Neuronal stem cell (in vitro differentiated cells): ENCODE measurements at regions not wholly inside any gene's neighbourhood (a gene's known extent, or its start where the extent isn't known, plus 50 kb on each side); places are given as distances from the start of the nearest gene placed in this dataset.

ENCODE experiments used
- DNase-seq: peaks from one replicate; pipeline ENCODE4 v3.0.0-alpha.2; 2013; ENCODE audit warnings: low spot score
- H2AFZ ChIP-seq: one replicate; pipeline ENCODE4 v1.6.1; 2013; ENCODE audit warnings: mild to moderate bottlenecking, low read length, inconsistent platforms
- H2AK5ac ChIP-seq: 2 replicates; pipeline ENCODE4 v1.6.1; 2013; ENCODE audit warnings: low read depth, mild to moderate bottlenecking, inconsistent platforms, low read length, moderate library complexity, mixed read lengths
- H2BK120ac ChIP-seq: 2 replicates; pipeline ENCODE4 v1.6.1; 2013; ENCODE audit warnings: low read depth, mild to moderate bottlenecking, inconsistent platforms, low read length, moderate library complexity, mixed read lengths
- H2BK12ac ChIP-seq: one replicate; pipeline ENCODE4 v1.6.1; 2013; ENCODE audit warnings: low read length, inconsistent platforms
- H2BK15ac ChIP-seq: 2 replicates; pipeline ENCODE4 v1.6.1; 2013; ENCODE audit warnings: mild to moderate bottlenecking, low read length, inconsistent platforms, mixed read lengths
- H2BK5ac ChIP-seq: one replicate; pipeline ENCODE4 v1.6.1; 2013; ENCODE audit warnings: inconsistent platforms, mild to moderate bottlenecking, low read length, moderate library complexity
- H3K14ac ChIP-seq: one replicate; pipeline ENCODE4 v1.6.1; 2013; ENCODE audit warnings: low read length, inconsistent platforms
- H3K18ac ChIP-seq: 2 replicates; pipeline ENCODE4 v1.6.1; 2013; ENCODE audit warnings: low read length, inconsistent platforms
- H3K23ac ChIP-seq: 2 replicates; pipeline ENCODE4 v1.6.1; 2013; ENCODE audit warnings: low read depth, mild to moderate bottlenecking, mixed read lengths, low read length, inconsistent platforms; ENCODE audit not compliant: poor library complexity
- H3K27ac ChIP-seq: replicated peaks from 3 replicates; pipeline ENCODE4 v1.5.1; 2013; ENCODE audit warnings: low read length, inconsistent platforms
- H3K27me3 ChIP-seq, 3 experiments: 2 replicates each; pipeline ENCODE4 v1.6.1; 2013; ENCODE audit warnings: low read length in 3 of 3, mild to moderate bottlenecking in 2 of 3, inconsistent platforms in 1 of 3, low read depth in 1 of 3, mixed read lengths in 1 of 3, moderate library complexity in 1 of 3; ENCODE audit not compliant: control insufficient read depth in 3 of 3, insufficient read depth in 3 of 3
- H3K36me3 ChIP-seq, 2 donors: replicated peaks in 1 of 2; 2 replicates each; pipeline ENCODE4 v1.6.1; 2013; ENCODE audit warnings: low read length in 2 of 2; ENCODE audit not compliant: control insufficient read depth in 2 of 2, insufficient read depth in 2 of 2
- H3K4ac ChIP-seq: 2 replicates; pipeline ENCODE4 v1.6.1; 2013; ENCODE audit warnings: inconsistent platforms, mild to moderate bottlenecking, low read length, moderate library complexity
- H3K4me1 ChIP-seq, 2 donors: 1 replicate in 1 of 2; 2 replicates in 1 of 2; pipeline ENCODE4 v1.6.1; 2013; ENCODE audit warnings: low read length in 2 of 2, low read depth in 1 of 2; ENCODE audit not compliant: control insufficient read depth in 2 of 2, insufficient read depth in 1 of 2
- H3K4me2 ChIP-seq: one replicate; pipeline ENCODE4 v1.6.1; 2013; ENCODE audit warnings: mild to moderate bottlenecking, low read length, inconsistent platforms; ENCODE audit not compliant: insufficient read depth, poor library complexity, severe bottlenecking
- H3K4me3 ChIP-seq, 2 donors: 2 replicates each; pipeline ENCODE4 v1.5.1; 2013; ENCODE audit warnings: low read length in 2 of 2, mild to moderate bottlenecking in 2 of 2, inconsistent platforms in 1 of 2, moderate library complexity in 1 of 2
- H3K79me1 ChIP-seq: one replicate; pipeline ENCODE4 v1.6.1; 2013; ENCODE audit warnings: low read depth, mild to moderate bottlenecking, inconsistent platforms, low read length, moderate library complexity
- H3K9ac ChIP-seq: one replicate; pipeline ENCODE4 v1.6.1; 2013; ENCODE audit warnings: mild to moderate bottlenecking, low read depth, low read length, inconsistent platforms; ENCODE audit not compliant: poor library complexity
- H3K9me3 ChIP-seq, 2 donors: replicated peaks in 1 of 2; 2 replicates each; pipeline versions ENCODE3 to v1.6.1; 2013; ENCODE audit warnings: low read length in 2 of 2, mild to moderate bottlenecking in 2 of 2, inconsistent platforms in 1 of 2, low read depth in 1 of 2, mixed read lengths in 1 of 2, moderate library complexity in 1 of 2; ENCODE audit not compliant: control insufficient read depth in 2 of 2, insufficient read depth in 1 of 2
- H4K8ac ChIP-seq: one replicate; pipeline ENCODE4 v1.6.1; 2013; ENCODE audit warnings: low read depth, mild to moderate bottlenecking, inconsistent platforms, low read length, moderate library complexity
- H4K91ac ChIP-seq: one replicate; pipeline ENCODE4 v1.6.1; 2013; ENCODE audit warnings: low read length, low read depth, mild to moderate bottlenecking, inconsistent platforms; ENCODE audit not compliant: poor library complexity
- WGBS, 2 donors: extraction: QIAGEN DNeasy Blood & Tissue Kit; methylation state at CpG; one replicate each; pipeline ENCODE4 v1.1.7; 2013; ENCODE audit warnings: missing lambda C conversion rate in 2 of 2, mixed read lengths in 1 of 2; ENCODE audit not compliant: insufficient read length in 2 of 2, insufficient replicate concordance in 1 of 2; ENCODE audit errors: extremely low coverage in 2 of 2; 5-methylcytosine and 5-hydroxymethylcytosine counted together

DNA sequence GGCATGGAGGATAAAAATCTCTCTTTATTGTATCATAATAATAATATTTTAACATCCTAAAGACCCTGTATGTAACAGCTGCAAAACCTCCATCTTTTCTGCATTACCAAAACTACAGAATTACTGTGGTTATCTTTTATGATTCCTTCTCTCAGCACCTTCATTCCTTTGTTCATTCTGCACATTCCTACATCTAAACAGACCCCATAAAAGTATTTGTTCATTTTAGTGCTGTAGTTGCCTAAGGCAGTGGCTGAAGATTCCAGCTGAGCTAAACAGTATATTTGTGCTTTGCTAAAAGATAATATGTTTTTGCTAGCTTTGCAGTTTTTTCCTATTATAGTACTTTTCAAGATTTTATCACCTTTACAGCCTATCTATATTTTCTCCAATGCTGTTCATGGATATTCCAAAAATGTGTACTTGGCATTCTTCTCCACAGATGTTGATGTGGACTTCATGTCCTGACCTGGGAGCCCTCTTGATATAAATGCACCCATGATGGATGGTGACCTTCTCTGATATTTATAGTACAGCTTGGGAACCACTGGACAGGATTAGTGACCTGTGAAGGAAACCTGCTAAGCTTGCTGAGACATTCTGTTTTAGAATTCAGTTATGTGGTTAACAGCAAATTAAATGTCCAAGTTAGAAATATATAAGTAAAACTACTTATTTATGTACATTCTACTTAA, 2832.9 kb upstream of the PCDH20 start:
- Histone ChIP-seq H2BK120ac (no peak overlapping the region), H3K9ac (no peak overlapping the region), H3K4ac (no peak overlapping the region), H2BK5ac (no peak overlapping the region), H3K4me2 (no peak overlapping the region), H3K4me3 (no peak overlapping the region), H3K27me3 (no peaks in the 10 kb centered on the region), H4K8ac (no peak overlapping the region), H3K18ac (no peak overlapping the region), H2BK15ac (no peak overlapping the region), H3K27ac (no peak overlapping the region), H3K4me1 (no peaks in the 10 kb centered on the region), H3K79me1 (no peaks in the 10 kb centered on the region), H3K14ac (no peak overlapping the region), H2BK12ac (no peak overlapping the region), H2AFZ (no peak overlapping the region), H4K91ac (no peak overlapping the region), H3K36me3 (no peaks in the 10 kb centered on the region), H3K23ac (no peak overlapping the region), H3K9me3 (no peaks in the 10 kb centered on the region), H2AK5ac (no peak overlapping the region)
- DNase-seq = no peak

DNA sequence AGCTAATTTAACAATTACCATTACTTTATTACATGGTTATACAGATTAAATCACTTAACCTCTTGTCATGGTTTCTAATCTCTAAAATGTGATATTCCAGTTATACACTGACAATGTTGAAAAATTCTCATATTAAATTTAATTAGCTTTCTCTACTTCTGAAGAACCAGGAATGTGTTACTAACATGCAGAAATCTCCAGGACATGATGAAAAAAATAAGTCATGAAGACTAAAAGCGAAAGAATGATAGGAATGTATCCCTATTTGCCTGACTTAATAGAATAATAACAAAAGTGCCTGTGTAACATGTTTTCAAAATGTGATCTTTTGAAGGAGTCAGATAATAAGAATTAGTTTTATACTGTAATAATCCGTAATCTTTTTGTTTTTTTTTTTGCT, 2823.7 kb upstream of the PCDH20 start:
- H3K9me3 ChIP-seq = no peaks in the 10 kb centered on the region
- no CpG with 5 or more reads among the region's 2 CpGs for WGBS, 2 donors

GRCh38 chr13:64234255-64234654, 2818.6 kb upstream of the PCDH20 start:
- Histone ChIP-seq H3K9ac (no peak overlapping the region), H3K27ac (no peak overlapping the region), H2AK5ac (no peak overlapping the region), H3K4me2 (no peak overlapping the region), H3K36me3 (no peaks in the 10 kb centered on the region), H2BK15ac (no peak overlapping the region), H3K23ac (no peak overlapping the region), H4K8ac (no peak overlapping the region), H3K4me1 (no peaks in the 10 kb centered on the region), H3K27me3 (no peaks in the 10 kb centered on the region), H2BK120ac (no peak overlapping the region), H2BK5ac (no peak overlapping the region), H3K4me3 (no peak overlapping the region), H3K18ac (no peak overlapping the region), H3K79me1 (no peaks in the 10 kb centered on the region), H3K9me3 (no peaks in the 10 kb centered on the region), H3K4ac (no peak overlapping the region), H3K14ac (no peak overlapping the region), H4K91ac (no peak overlapping the region), H2AFZ (no peak overlapping the region), H2BK12ac (no peak overlapping the region)
- no peak for DNase-seq
- WGBS, 2 donors = no CpG with 5 or more reads among the region's 4 CpGs

More for the DNA sequence above, 2823.7 kb upstream of the PCDH20 start:
- Histone ChIP-seq H3K79me1 (no peaks in the 10 kb centered on the region), H2BK5ac (no peak overlapping the region), H3K4me2 (no peak overlapping the region), H3K4ac (no peak overlapping the region), H2AFZ (no peak overlapping the region), H3K27ac (no peak overlapping the region), H3K23ac (no peak overlapping the region), H3K4me3 (no peak overlapping the region), H3K9ac (no peak overlapping the region), H2BK120ac (no peak overlapping the region), H3K14ac (no peak overlapping the region), H2AK5ac (no peak overlapping the region), H2BK15ac (no peak overlapping the region), H3K4me1 (no peaks in the 10 kb centered on the region), H3K27me3 (no peaks in the 10 kb centered on the region), H2BK12ac (no peak overlapping the region), H4K8ac (no peak overlapping the region), H4K91ac (no peak overlapping the region), H3K36me3 (no peaks in the 10 kb centered on the region), H3K18ac (no peak overlapping the region)
- no peak for DNase-seq

DNA sequence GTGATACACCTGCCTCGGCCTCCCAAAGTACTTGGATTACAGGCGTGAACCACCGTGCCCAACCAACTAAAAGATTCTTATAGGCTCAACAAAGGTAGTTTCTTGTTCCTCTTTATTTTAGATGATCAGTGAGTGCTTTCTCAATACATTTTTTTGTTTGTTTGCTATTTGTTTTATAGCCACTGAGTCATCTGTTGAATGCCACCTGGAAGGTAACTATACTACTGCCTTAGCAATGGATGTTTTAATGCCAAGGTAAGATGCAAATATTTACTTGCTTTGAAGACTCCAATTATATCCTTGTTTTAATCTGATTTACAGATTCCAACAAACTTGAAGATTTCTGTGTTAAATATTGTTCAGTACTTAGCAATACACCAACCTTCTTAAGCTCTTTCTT, 2807.4 kb upstream of the PCDH20 start:
- no peak overlapping the region for H2BK120ac ChIP-seq
- no peak overlapping the region for H2BK12ac ChIP-seq
- WGBS, 2 donors = no CpG with 5 or more reads among the region's 3 CpGs
- no peak overlapping the region for H4K8ac ChIP-seq
- no peaks in the 10 kb centered on the region for H3K27me3 ChIP-seq
- no peak overlapping the region for H2AFZ ChIP-seq
- H3K27ac ChIP-seq = no peak overlapping the region
- DNase-seq = no peak
- H2AK5ac ChIP-seq = no peak overlapping the region
- no peak overlapping the region for H3K14ac ChIP-seq
- no peaks in the 10 kb centered on the region for H3K9me3 ChIP-seq
- H3K4me3 ChIP-seq = no peak overlapping the region
- H3K4ac ChIP-seq = no peak overlapping the region
- no peak overlapping the region for H2BK15ac ChIP-seq
- no peak overlapping the region for H3K9ac ChIP-seq
- no peak overlapping the region for H3K4me2 ChIP-seq
- H3K18ac ChIP-seq = no peak overlapping the region
- H4K91ac ChIP-seq = no peak overlapping the region
- H3K36me3 ChIP-seq = no peaks in the 10 kb centered on the region
- no peak overlapping the region for H2BK5ac ChIP-seq
- H3K23ac ChIP-seq = no peak overlapping the region
- H3K79me1 ChIP-seq = no peaks in the 10 kb centered on the region
- H3K4me1 ChIP-seq = no peaks in the 10 kb centered on the region
